Gastroesophageal sphincter (tissue), 4 donors: ENCODE measurements at regions not wholly inside any gene's neighbourhood (a gene's known extent, or its start where the extent isn't known, plus 50 kb on each side); places are given as distances from the start of the nearest gene placed in this dataset.

Experiments
- ATAC-seq: fragments of 150-250 bp; one replicate; pipeline ENCODE4 v1.9.1; 2016; ENCODE audit warnings: mild to moderate bottlenecking, moderate library complexity
- H3K27ac ChIP-seq, 4 donors: fragments of 200-600 bp; sonication (generic) in 3 of 4; 1 replicate in 3 of 4; 2 replicates in 1 of 4; pipeline ENCODE4 v1.5.1; 2016 to 2019
- H3K27me3 ChIP-seq: fragments of 200-600 bp; sonication (generic); one replicate; pipeline ENCODE4 v1.5.1; 2019
- H3K36me3 ChIP-seq, 2 donors: fragments of 200-600 bp; sonication (generic); one replicate each; pipeline ENCODE4 v1.5.1; 2019; ENCODE audit warnings: control low read depth in 1 of 2
- H3K4me1 ChIP-seq, 3 donors: fragments of 200-600 bp; sonication (generic); 1 replicate in 2 of 3; 2 replicates in 1 of 3; pipeline ENCODE4 v1.5.1; 2016 to 2019; ENCODE audit warnings: control low read depth in 2 of 3
- H3K4me3 ChIP-seq, 2 donors: fragments of 200-600 bp; sonication (generic); one replicate each; pipeline ENCODE4 v1.5.1; 2019; ENCODE audit warnings: mild to moderate bottlenecking in 1 of 2, moderate library complexity in 1 of 2
- H3K9me3 ChIP-seq, 3 donors: fragments of 200-600 bp; sonication (generic); one replicate each; pipeline ENCODE4 v1.5.1; 2017 to 2019; ENCODE audit warnings: control low read depth in 2 of 3
- CTCF ChIP-seq, 4 experiments: fragments of 200-600 bp in 2 of 4; fragments of 450-650 bp in 2 of 4; sonication (generic) in 1 of 4; IDR thresholded peaks; one replicate each; pipeline ENCODE4 v1.5.1; 2017 to 2019; ENCODE audit warnings: antibody characterized with exemption in 4 of 4, mild to moderate bottlenecking in 2 of 4, moderate library complexity in 2 of 4
- EP300 ChIP-seq: sonication (generic); formaldehyde crosslinking; IDR thresholded peaks from one replicate; pipeline ENCODE4 v1.6.1; 2017; ENCODE audit warnings: antibody characterized with exemption, mild to moderate bottlenecking
- POLR2A ChIP-seq, 2 donors: fragments of 450-650 bp; IDR thresholded peaks; one replicate each; pipeline ENCODE4 v1.6.1; 2017; ENCODE audit warnings: antibody characterized with exemption in 2 of 2, mild to moderate bottlenecking in 2 of 2, moderate library complexity in 1 of 2
- POLR2AphosphoS5 ChIP-seq: sonication (generic); formaldehyde crosslinking; IDR thresholded peaks from one replicate; pipeline ENCODE4 v1.6.1; 2017; ENCODE audit warnings: antibody characterized with exemption
- WGBS, 2 donors: methylation state at CpG; one replicate each; pipeline ENCODE4 v1.1.5; 2018; ENCODE audit warnings: low coverage in 1 of 2; 5-methylcytosine and 5-hydroxymethylcytosine counted together

DNA sequence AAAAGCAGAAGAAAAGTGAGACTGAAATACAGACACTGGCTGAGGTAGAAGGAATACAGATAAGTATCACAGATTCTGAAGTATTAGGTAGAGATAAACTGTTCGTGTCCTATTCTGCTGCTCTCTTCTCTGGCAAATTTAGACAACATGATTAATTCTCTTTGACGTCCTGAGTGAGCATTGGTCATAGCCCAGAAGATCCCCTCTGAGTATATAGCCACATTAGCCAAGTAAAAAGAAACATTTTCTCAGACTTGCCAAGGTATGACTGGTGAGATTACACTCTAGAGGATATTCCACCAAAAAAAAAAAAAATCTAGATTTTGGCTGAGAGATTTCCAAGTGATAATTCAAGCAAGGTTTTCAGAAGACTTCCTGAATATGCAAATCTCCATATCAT lies 111.4 kb upstream of the ALCAM start:
- no peaks in the 10 kb centered on the region for H3K27me3 ChIP-seq
- no peaks in the 10 kb centered on the region for H3K4me1 ChIP-seq
- WGBS, 2 donors = 13 to 16% methylated on average over 2 of the region's 2 CpGs
- TF ChIP-seq CTCF (IDR thresholded peaks at IDR 0.05) (no peak), POLR2A (IDR thresholded peaks at IDR 0.05) (no peak), EP300 (no peak), POLR2AphosphoS5 (no peak)
- no peak overlapping the region for H3K27ac ChIP-seq
- H3K36me3 ChIP-seq = no peaks in the 10 kb centered on the region
- no peak overlapping the region for H3K4me3 ChIP-seq
- ATAC-seq = no peak
- H3K9me3 ChIP-seq = peaks cover 0 to under 1% (median 0%) of the 10 kb centered on the region in 3 donors

DNA sequence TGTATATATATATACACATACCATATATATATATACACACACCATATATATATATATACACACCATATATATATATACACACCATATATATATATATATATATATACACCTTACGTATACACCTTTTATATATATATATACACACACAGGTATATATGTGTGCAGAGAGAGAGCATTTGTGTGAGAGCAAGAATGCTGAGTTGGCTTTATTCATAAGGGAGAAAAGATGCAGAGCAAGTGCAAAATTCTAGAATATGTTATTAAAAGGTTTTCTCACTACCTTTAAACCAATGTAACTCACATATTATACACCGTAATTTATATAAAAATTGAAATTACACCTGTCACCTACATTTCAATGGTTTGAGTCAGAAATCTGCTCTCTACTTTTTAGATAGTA lies 107.2 kb upstream of the ALCAM start:
- no peaks in the 10 kb centered on the region for H3K36me3 ChIP-seq
- no peak for ATAC-seq
- H3K4me1 ChIP-seq = no peaks in the 10 kb centered on the region
- 50 to 57% methylated on average over 2 of the region's 2 CpGs for WGBS, 2 donors
- no peaks in the 10 kb centered on the region for H3K9me3 ChIP-seq
- H3K4me3 ChIP-seq = no peak overlapping the region
- no peaks in the 10 kb centered on the region for H3K27me3 ChIP-seq
- H3K27ac ChIP-seq = no peak overlapping the region
- TF ChIP-seq CTCF (IDR thresholded peaks at IDR 0.05) (no peak), POLR2A (IDR thresholded peaks at IDR 0.05) (no peak), EP300 (no peak), POLR2AphosphoS5 (no peak)

DNA sequence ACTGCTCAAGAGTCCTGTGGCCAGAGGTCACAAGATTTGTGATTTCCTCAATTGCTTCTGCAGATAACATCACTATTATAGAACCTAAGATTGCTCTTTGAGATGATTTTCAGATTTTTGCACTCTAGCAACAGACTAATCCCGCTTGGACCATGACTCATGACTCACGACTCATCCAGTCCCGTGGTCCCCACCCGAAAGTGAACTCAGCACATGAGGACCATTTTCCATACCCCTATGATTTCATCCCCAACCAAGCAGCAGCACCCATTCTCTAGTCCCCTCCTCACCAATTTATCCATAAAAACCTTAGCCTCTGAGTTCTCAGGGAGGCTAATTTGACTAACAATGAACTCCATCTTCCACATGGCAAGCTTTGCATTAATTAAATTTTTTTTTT lies 106.3 kb upstream of the ALCAM start:
- no peak for TF ChIP-seq POLR2A (IDR thresholded peaks at IDR 0.05)
- no peak for TF ChIP-seq POLR2AphosphoS5
- TF ChIP-seq EP300 = no peak
- TF ChIP-seq CTCF (IDR thresholded peaks at IDR 0.05) = no peak

GRCh38 chr3:105274536-105274935 lies 92.2 kb upstream of the ALCAM start:
- TF ChIP-seq POLR2AphosphoS5 = no peak
- no peak for TF ChIP-seq CTCF (IDR thresholded peaks at IDR 0.05)
- TF ChIP-seq POLR2A (IDR thresholded peaks at IDR 0.05) = no peak
- no peak for TF ChIP-seq EP300
- Histone ChIP-seq H3K4me1 (no peaks in the 10 kb centered on the region), H3K9me3 (no peaks in the 10 kb centered on the region), H3K4me3 (no peak overlapping the region), H3K27me3 (no peaks in the 10 kb centered on the region), H3K27ac (no peak overlapping the region), H3K36me3 (no peaks in the 10 kb centered on the region)
- ATAC-seq = no peak

More for the DNA sequence above, 106.3 kb upstream of the ALCAM start:
- Histone ChIP-seq H3K4me1 (no peaks in the 10 kb centered on the region), H3K9me3 (no peaks in the 10 kb centered on the region), H3K36me3 (no peaks in the 10 kb centered on the region), H3K27me3 (no peaks in the 10 kb centered on the region), H3K27ac (no peak overlapping the region), H3K4me3 (no peak overlapping the region)
- WGBS, 2 donors = 70 to 84% methylated on average over 2 to 4 of the region's 4 CpGs
- no peak for ATAC-seq

DNA sequence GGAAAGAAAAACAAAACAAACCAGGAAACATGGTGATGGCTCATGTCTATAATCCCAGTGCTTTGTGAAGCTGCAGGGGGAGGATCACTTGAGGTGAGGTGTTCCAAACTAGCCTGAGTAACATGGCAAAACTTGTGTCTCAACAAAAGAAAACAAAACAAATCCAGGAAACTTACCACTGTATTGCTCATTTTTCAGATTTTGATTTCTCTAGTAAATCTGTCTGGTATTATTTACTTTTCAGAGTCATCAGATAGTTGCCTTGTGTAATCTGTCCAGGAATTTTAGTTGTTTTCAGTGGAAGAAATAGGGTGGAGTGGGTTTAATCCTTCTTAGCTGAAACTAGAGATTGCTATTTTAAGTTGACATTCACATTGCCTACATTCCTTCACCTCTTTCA lies 91.8 kb upstream of the ALCAM start:
- H3K36me3 ChIP-seq = no peaks in the 10 kb centered on the region

More for the DNA sequence above, 91.8 kb upstream of the ALCAM start:
- TF ChIP-seq POLR2A (IDR thresholded peaks at IDR 0.05) = no peak
- TF ChIP-seq POLR2AphosphoS5 = no peak
- TF ChIP-seq EP300 = no peak
- no peak for TF ChIP-seq CTCF (IDR thresholded peaks at IDR 0.05)
- no peak overlapping the region for H3K27ac ChIP-seq
- H3K4me3 ChIP-seq = no peak overlapping the region
- no peak for ATAC-seq
- H3K4me1 ChIP-seq = no peaks in the 10 kb centered on the region
- no peaks in the 10 kb centered on the region for H3K27me3 ChIP-seq
- H3K9me3 ChIP-seq = no peaks in the 10 kb centered on the region
